GM21786 (cell line): ENCODE measurements at regions not wholly inside any gene's neighbourhood (a gene's known extent, or its start where the extent isn't known, plus 50 kb on each side); places are given as distances from the start of the nearest gene placed in this dataset.

Experiments
- ATAC-seq: cut with Tn5 transposase; IDR thresholded peaks from one replicate; pipeline ENCODE4 v1.9.1; 2021; ENCODE audit not compliant: unreplicated experiment

GRCh38 chr2:173419506-173419905, 64.8 kb downstream of the CDCA7 start:
- ATAC-seq, result no peak

- ATAC-seq, result no peak
Observed at GRCh38 chr2:173424886-173425285, 70.2 kb downstream of the CDCA7 start.

- ATAC-seq, result no peak
Observed at GRCh38 chr2:173427887-173428668, 73.4 kb downstream of the CDCA7 start.

- ATAC-seq, result no peak
Observed at GRCh38 chr2:173431191-173431590, 76.5 kb downstream of the CDCA7 start.

- no peak for ATAC-seq
Observed at GRCh38 chr2:173432049-173432754, 77.5 kb downstream of the CDCA7 start.

- ATAC-seq, result no peak
Observed at GRCh38 chr2:173434762-173435569, 80.3 kb downstream of the CDCA7 start.

- no peak for ATAC-seq
Observed at GRCh38 chr2:173435574-173435973, 80.9 kb downstream of the CDCA7 start.

- ATAC-seq, result no peak
Observed at GRCh38 chr2:173436088-173436487, 81.4 kb downstream of the CDCA7 start.

- no peak for ATAC-seq
Observed at GRCh38 chr2:173441222-173441621, 86.5 kb downstream of the CDCA7 start.

GRCh38 chr2:173442542-173442941, 87.9 kb downstream of the CDCA7 start:
- no peak for ATAC-seq

GRCh38 chr2:173446722-173447121, 92.0 kb downstream of the CDCA7 start:
- no peak for ATAC-seq

- ATAC-seq, result peak; percentile 66
Observed at GRCh38 chr2:173448938-173449471, 94.3 kb downstream of the CDCA7 start.

- no peak for ATAC-seq
Observed at GRCh38 chr2:173451118-173451517, 96.4 kb downstream of the CDCA7 start.

- no peak for ATAC-seq
Observed at GRCh38 chr2:173451941-173452340, 97.3 kb downstream of the CDCA7 start.

GRCh38 chr2:173452416-173452815, 97.7 kb downstream of the CDCA7 start:
- ATAC-seq, result no peak

GRCh38 chr2:173456960-173457359, 102.3 kb downstream of the CDCA7 start:
- ATAC-seq, result no peak

GRCh38 chr2:173457366-173457765, 102.7 kb downstream of the CDCA7 start:
- no peak for ATAC-seq

- no peak for ATAC-seq
Observed at GRCh38 chr2:173458991-173459780, 104.5 kb downstream of the CDCA7 start.

GRCh38 chr2:173462892-173463840, 108.5 kb downstream of the CDCA7 start:
- ATAC-seq, result no peak
